ENCODE measurements at regions not wholly inside any gene's neighbourhood (a gene's known extent, or its start where the extent isn't known, plus 50 kb on each side); places are given as distances from the start of the nearest gene placed in this dataset.
"Not testable (repeated sequence)": the region's sequence is repeated elsewhere in the genome, so short reads cannot be mapped to it uniquely, and the experiment has no call there.

- DNase-seq, result no peak
Observed at GRCh38 chr18:43819873-43820272, 542.6 kb upstream of the SYT4 start.

GRCh38 chr18:43825768-43826167, 548.5 kb upstream of the SYT4 start:
- DNase-seq, result no peak

GRCh38 chr18:43826215-43826614, 548.9 kb upstream of the SYT4 start:
- no peak for DNase-seq

- no peak for DNase-seq
Observed at GRCh38 chr18:43827311-43827710, 550.0 kb upstream of the SYT4 start.

GRCh38 chr18:43830303-43830702, 553.0 kb upstream of the SYT4 start:
- no peak for DNase-seq

GRCh38 chr18:43830947-43831346, 553.7 kb upstream of the SYT4 start:
- no peak for DNase-seq

- no peak for DNase-seq
Observed at GRCh38 chr18:43846299-43846698, 569.0 kb upstream of the SYT4 start.

GRCh38 chr18:43847164-43848091, 570.1 kb upstream of the SYT4 start:
- no peak for DNase-seq

GRCh38 chr18:43849831-43850230, 572.5 kb upstream of the SYT4 start:
- not testable (repeated sequence) for DNase-seq

GRCh38 chr18:43855376-43855775, 578.1 kb upstream of the SYT4 start:
- DNase-seq, result no peak

GRCh38 chr18:43863180-43863579, 585.9 kb upstream of the SYT4 start:
- no peak for DNase-seq

- DNase-seq, result no peak
Observed at GRCh38 chr18:43866696-43867095, 589.4 kb upstream of the SYT4 start.

- no peak for DNase-seq
Observed at GRCh38 chr18:43868497-43868995, 591.3 kb upstream of the SYT4 start.

GRCh38 chr18:43869451-43870008, 592.2 kb upstream of the SYT4 start:
- DNase-seq, result no peak

GRCh38 chr18:43870626-43871025, 593.3 kb upstream of the SYT4 start:
- DNase-seq, result no peak

- no peak for DNase-seq
Observed at GRCh38 chr18:43875511-43875910, 598.2 kb upstream of the SYT4 start.

GRCh38 chr18:43876286-43876685, 599.0 kb upstream of the SYT4 start:
- DNase-seq, result no peak

- DNase-seq, result no peak
Observed at GRCh38 chr18:43876748-43877147, 599.5 kb upstream of the SYT4 start.

- no peak for DNase-seq
Observed at GRCh38 chr18:43877616-43878321, 600.5 kb upstream of the SYT4 start.

- no peak for DNase-seq
Observed at GRCh38 chr18:43879415-43879814, 602.1 kb upstream of the SYT4 start.

GRCh38 chr18:43882358-43883055, 605.2 kb upstream of the SYT4 start:
- DNase-seq, result no peak

GRCh38 chr18:43883886-43884285, 606.6 kb upstream of the SYT4 start:
- DNase-seq, result no peak

GRCh38 chr18:43886341-43886740, 609.1 kb upstream of the SYT4 start:
- DNase-seq, result no peak

Data from stimulated activated CD4-positive, alpha-beta T cell treated with anti-CD3 and anti-CD28 coated beads, Interleukin-1b, Interleukin-23, amount 100 ng/mL, for 48 hours (primary cell).